ENCODE measurements at regions not wholly inside any gene's neighbourhood (a gene's known extent, or its start where the extent isn't known, plus 50 kb on each side); places are given as distances from the start of the nearest gene placed in this dataset.
A peak's percentile ranks its signal among the peaks of the same experiment; 100 is the strongest.

DNA sequence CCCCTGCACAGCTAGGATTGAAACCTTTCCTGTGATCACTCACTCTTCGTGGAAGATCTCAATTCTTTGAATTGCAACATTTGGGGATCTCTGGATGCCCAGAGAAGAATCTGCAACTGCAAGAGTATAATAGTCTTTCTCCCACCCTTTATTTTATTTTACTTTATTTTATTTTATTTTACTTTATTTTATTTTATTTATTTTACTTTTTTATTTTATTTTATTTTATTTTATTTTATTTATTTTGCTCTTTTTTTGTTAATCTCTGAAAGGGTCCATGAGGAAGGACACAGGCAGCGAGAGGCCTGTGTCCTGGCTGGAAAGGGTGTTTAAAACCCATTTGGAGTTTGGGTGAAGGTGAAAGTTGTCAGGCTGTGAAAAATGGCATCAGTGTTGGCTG, 181.4 kb downstream of the TMEM182 start:
- ChIA-PET POLR2A (no interaction called here), CTCF (no interaction called here)
- WGBS (ENCODE audit: insufficient coverage) = 100% methylated on average over 1 of the region's 2 CpGs
- no peak overlapping the region for H3K27ac ChIP-seq (ENCODE audit: insufficient read depth in 1 of 2, low read depth in 1 of 2, low read length in 2 of 2, poor library complexity in 1 of 2, severe bottlenecking in 2 of 2)
- no peak for DNase-seq
- H3K36me3 ChIP-seq (ENCODE audit: control insufficient read depth in 4 of 4, insufficient read depth in 4 of 4, low read length in 3 of 4) = no peaks in the 10 kb centered on the region
- H3K4me3 ChIP-seq (ENCODE audit: control insufficient read depth in 1 of 7, extremely low read depth in 1 of 7, insufficient read depth in 4 of 7, low read depth in 2 of 7, low read length in 6 of 7) = no peak overlapping the region
- H3K4me1 ChIP-seq (ENCODE audit: control extremely low read depth in 1 of 4, control insufficient read depth in 4 of 4, insufficient read depth in 4 of 4, low read length in 3 of 4) = no peaks in the 10 kb centered on the region
- H3K27me3 ChIP-seq (replicated peaks in 2 of 5; ENCODE audit: control insufficient read depth in 4 of 5, insufficient read depth in 5 of 5, low read length in 4 of 5) = no peaks in the 10 kb centered on the region
- peaks cover 0 to 3% (median 0%) of the 10 kb centered on the region in 5 experiments for H3K9me3 ChIP-seq (ENCODE audit: control extremely low read depth in 1 of 5, control insufficient read depth in 4 of 5, insufficient read depth in 2 of 5, low read depth in 1 of 5, low read length in 4 of 5)

DNA sequence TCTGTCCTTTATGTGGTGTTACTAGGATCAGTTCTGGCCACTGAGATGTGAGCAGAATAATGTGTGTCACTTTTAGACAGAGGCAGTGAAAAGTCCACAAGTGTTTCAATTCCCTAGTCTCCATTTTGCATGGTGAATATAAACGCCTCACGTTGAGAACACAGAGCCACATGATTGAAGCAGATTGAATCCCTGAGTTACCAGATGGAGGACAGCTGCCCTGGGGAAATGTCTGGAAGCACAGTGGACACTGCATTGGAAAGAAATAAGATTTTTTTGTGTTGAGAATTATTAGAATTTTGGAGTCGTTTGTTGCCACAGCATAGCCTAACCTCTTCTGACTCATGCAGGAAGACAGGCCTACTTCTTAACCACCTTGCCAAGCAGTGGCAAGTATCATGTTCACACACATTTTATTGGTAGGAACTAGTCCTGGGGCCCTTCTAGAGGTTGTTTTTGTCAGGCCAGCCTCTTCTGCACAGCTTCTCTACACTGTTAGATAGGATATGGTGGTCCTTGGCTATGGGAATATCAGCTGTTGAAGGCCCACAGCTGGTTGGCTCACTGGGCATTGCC, 188.6 kb downstream of the TMEM182 start:
- DNase-seq = peak in 2 of 3 donors; percentile 11 to 31
- no peak overlapping the region for H3K27ac ChIP-seq (ENCODE audit: insufficient read depth in 1 of 2, low read depth in 1 of 2, low read length in 2 of 2, poor library complexity in 1 of 2, severe bottlenecking in 2 of 2)

DNA sequence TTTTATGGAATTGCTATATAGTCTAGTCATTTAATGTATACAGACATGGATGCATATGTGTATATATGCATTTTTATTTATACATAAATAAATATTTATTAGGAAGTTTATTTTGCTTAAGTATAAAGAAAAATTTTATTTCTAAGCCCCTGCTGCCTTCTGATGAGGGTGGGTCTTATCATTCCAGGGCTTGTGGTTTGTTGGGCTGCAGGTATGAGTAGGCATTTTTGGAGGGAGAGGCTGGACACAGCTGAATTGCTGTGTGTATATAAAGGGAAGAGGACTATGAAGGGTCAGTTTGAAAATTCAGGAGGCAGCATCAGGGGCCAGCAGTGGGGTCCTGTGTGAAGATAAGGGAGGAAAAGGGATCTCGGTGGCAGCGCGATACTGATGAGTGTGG, 189.4 kb downstream of the TMEM182 start:
- no peaks in the 10 kb centered on the region for H3K9me3 ChIP-seq (ENCODE audit: control extremely low read depth in 1 of 5, control insufficient read depth in 4 of 5, insufficient read depth in 2 of 5, low read depth in 1 of 5, low read length in 4 of 5)
- H3K36me3 ChIP-seq (ENCODE audit: control insufficient read depth in 4 of 4, insufficient read depth in 4 of 4, low read length in 3 of 4) = no peaks in the 10 kb centered on the region
- peaks cover 0 to 3% (median under 1%) of the 10 kb centered on the region in 4 experiments for H3K4me1 ChIP-seq (ENCODE audit: control extremely low read depth in 1 of 4, control insufficient read depth in 4 of 4, insufficient read depth in 4 of 4, low read length in 3 of 4)
- no peak overlapping the region for H3K4me3 ChIP-seq (ENCODE audit: control insufficient read depth in 1 of 7, extremely low read depth in 1 of 7, insufficient read depth in 4 of 7, low read depth in 2 of 7, low read length in 6 of 7)
- no peak for DNase-seq
- no peaks in the 10 kb centered on the region for H3K27me3 ChIP-seq (replicated peaks in 2 of 5; ENCODE audit: control insufficient read depth in 4 of 5, insufficient read depth in 5 of 5, low read length in 4 of 5)
- no CpG with 5 or more reads among the region's 3 CpGs for WGBS (ENCODE audit: insufficient coverage)
- no peak overlapping the region for H3K27ac ChIP-seq (ENCODE audit: insufficient read depth in 1 of 2, low read depth in 1 of 2, low read length in 2 of 2, poor library complexity in 1 of 2, severe bottlenecking in 2 of 2)
- ChIA-PET POLR2A (no interaction called here), CTCF (no interaction called here)

More for the DNA sequence above, 188.6 kb downstream of the TMEM182 start:
- Histone ChIP-seq H3K4me3 (ENCODE audit: control insufficient read depth in 1 of 7, extremely low read depth in 1 of 7, insufficient read depth in 4 of 7, low read depth in 2 of 7, low read length in 6 of 7) (no peak overlapping the region), H3K36me3 (ENCODE audit: control insufficient read depth in 4 of 4, insufficient read depth in 4 of 4, low read length in 3 of 4) (no peaks in the 10 kb centered on the region), H3K9me3 (ENCODE audit: control extremely low read depth in 1 of 5, control insufficient read depth in 4 of 5, insufficient read depth in 2 of 5, low read depth in 1 of 5, low read length in 4 of 5) (no peaks in the 10 kb centered on the region), H3K4me1 (ENCODE audit: control extremely low read depth in 1 of 4, control insufficient read depth in 4 of 4, insufficient read depth in 4 of 4, low read length in 3 of 4) (peaks cover 0 to 3% (median under 1%) of the 10 kb centered on the region in 4 experiments), H3K27me3 (replicated peaks in 2 of 5; ENCODE audit: control insufficient read depth in 4 of 5, insufficient read depth in 5 of 5, low read length in 4 of 5) (no peaks in the 10 kb centered on the region)
- ChIA-PET CTCF (no interaction called here), POLR2A (no interaction called here)
- 100% methylated on average over 2 of the region's 3 CpGs for WGBS (ENCODE audit: insufficient coverage)

DNA sequence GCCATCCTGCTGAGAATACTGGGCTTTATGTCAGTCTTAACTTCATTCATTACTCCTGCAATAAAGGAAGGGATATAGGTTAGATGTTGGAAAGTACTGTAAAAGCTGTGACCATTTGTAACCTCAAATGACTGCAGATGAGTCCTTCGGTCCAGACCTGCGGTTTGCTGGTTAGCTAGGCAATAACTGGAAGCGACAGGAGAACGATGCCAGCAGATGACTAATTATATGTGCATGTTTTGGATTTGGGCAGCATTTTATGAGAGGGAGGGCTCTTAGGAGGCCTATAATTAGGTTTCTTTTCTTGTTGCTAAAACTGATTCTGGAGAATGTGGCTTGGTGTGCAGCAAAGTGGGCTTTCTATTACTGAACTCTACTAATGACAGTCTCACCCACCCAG, 205.6 kb downstream of the TMEM182 start:
- no peaks in the 10 kb centered on the region for H3K36me3 ChIP-seq (ENCODE audit: control insufficient read depth in 4 of 4, insufficient read depth in 4 of 4, low read length in 3 of 4)
- CTCF ChIA-PET = no interaction called here
- H3K4me1 ChIP-seq (ENCODE audit: control extremely low read depth in 1 of 4, control insufficient read depth in 4 of 4, insufficient read depth in 4 of 4, low read length in 3 of 4) = no peaks in the 10 kb centered on the region
- H3K27ac ChIP-seq (ENCODE audit: insufficient read depth in 1 of 2, low read depth in 1 of 2, low read length in 2 of 2, poor library complexity in 1 of 2, severe bottlenecking in 2 of 2) = no peak overlapping the region
- POLR2A ChIA-PET = no interaction called here
- DNase-seq = no peak
- WGBS (ENCODE audit: insufficient coverage) = 100% methylated on average over 4 of the region's 4 CpGs
- no peak overlapping the region for H3K4me3 ChIP-seq (ENCODE audit: control insufficient read depth in 1 of 7, extremely low read depth in 1 of 7, insufficient read depth in 4 of 7, low read depth in 2 of 7, low read length in 6 of 7)
- H3K9me3 ChIP-seq (ENCODE audit: control extremely low read depth in 1 of 5, control insufficient read depth in 4 of 5, insufficient read depth in 2 of 5, low read depth in 1 of 5, low read length in 4 of 5) = no peaks in the 10 kb centered on the region
- peaks cover 0 to 4% (median 0%) of the 10 kb centered on the region in 5 experiments for H3K27me3 ChIP-seq (replicated peaks in 2 of 5; ENCODE audit: control insufficient read depth in 4 of 5, insufficient read depth in 5 of 5, low read length in 4 of 5)

DNA sequence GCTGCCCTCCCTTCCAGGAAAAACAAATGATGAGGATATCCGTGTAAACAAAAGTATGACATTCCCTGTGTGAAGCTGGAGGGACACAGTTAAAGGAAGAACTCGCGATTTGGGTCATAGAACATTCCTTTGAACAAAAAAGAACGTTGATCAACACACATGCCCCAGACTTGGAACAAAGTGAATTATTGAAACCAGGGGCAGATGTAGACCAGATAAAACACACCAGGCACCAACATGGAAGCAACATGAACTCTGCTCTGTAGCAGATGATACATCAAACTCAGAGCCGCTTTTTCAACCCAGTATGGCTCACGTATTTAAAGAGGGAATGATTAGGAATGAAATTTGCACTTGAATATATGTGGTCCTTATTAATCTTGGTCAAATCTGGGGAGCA, 206.5 kb downstream of the TMEM182 start:
- no peaks in the 10 kb centered on the region for H3K36me3 ChIP-seq (ENCODE audit: control insufficient read depth in 4 of 4, insufficient read depth in 4 of 4, low read length in 3 of 4)
- no peak overlapping the region for H3K27ac ChIP-seq (ENCODE audit: insufficient read depth in 1 of 2, low read depth in 1 of 2, low read length in 2 of 2, poor library complexity in 1 of 2, severe bottlenecking in 2 of 2)
- H3K9me3 ChIP-seq (ENCODE audit: control extremely low read depth in 1 of 5, control insufficient read depth in 4 of 5, insufficient read depth in 2 of 5, low read depth in 1 of 5, low read length in 4 of 5) = no peaks in the 10 kb centered on the region
- DNase-seq = no peak
- H3K4me3 ChIP-seq (ENCODE audit: control insufficient read depth in 1 of 7, extremely low read depth in 1 of 7, insufficient read depth in 4 of 7, low read depth in 2 of 7, low read length in 6 of 7) = no peak overlapping the region
- WGBS (ENCODE audit: insufficient coverage) = 94% methylated on average over 4 of the region's 6 CpGs
- peaks cover 0 to 4% (median 0%) of the 10 kb centered on the region in 5 experiments for H3K27me3 ChIP-seq (replicated peaks in 2 of 5; ENCODE audit: control insufficient read depth in 4 of 5, insufficient read depth in 5 of 5, low read length in 4 of 5)
- no peaks in the 10 kb centered on the region for H3K4me1 ChIP-seq (ENCODE audit: control extremely low read depth in 1 of 4, control insufficient read depth in 4 of 4, insufficient read depth in 4 of 4, low read length in 3 of 4)
- ChIA-PET POLR2A (no interaction called here), CTCF (no interaction called here)

DNA sequence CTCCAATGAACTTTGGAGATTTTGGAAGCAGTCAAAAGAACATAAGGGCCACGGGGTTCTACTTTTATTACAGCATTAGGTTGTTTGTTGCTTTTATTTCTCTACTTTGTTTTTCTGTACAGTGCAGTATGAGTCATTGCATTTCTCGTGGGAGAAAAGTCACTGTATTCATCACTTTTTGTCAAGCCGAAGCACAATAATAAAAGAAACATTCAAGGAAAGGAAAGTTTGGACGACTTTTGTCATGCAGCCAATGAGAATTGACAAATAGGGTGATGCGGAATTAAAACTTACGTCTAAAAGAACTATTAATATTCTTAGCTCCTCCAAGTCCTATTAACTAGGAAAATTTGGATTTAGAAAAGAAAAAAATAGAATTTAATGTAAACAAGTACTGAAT, 209.9 kb downstream of the TMEM182 start:
- DNase-seq = no peak
- CTCF ChIA-PET = no interaction called here
- H3K27ac ChIP-seq (ENCODE audit: insufficient read depth in 1 of 2, low read depth in 1 of 2, low read length in 2 of 2, poor library complexity in 1 of 2, severe bottlenecking in 2 of 2) = no peak overlapping the region

DNA sequence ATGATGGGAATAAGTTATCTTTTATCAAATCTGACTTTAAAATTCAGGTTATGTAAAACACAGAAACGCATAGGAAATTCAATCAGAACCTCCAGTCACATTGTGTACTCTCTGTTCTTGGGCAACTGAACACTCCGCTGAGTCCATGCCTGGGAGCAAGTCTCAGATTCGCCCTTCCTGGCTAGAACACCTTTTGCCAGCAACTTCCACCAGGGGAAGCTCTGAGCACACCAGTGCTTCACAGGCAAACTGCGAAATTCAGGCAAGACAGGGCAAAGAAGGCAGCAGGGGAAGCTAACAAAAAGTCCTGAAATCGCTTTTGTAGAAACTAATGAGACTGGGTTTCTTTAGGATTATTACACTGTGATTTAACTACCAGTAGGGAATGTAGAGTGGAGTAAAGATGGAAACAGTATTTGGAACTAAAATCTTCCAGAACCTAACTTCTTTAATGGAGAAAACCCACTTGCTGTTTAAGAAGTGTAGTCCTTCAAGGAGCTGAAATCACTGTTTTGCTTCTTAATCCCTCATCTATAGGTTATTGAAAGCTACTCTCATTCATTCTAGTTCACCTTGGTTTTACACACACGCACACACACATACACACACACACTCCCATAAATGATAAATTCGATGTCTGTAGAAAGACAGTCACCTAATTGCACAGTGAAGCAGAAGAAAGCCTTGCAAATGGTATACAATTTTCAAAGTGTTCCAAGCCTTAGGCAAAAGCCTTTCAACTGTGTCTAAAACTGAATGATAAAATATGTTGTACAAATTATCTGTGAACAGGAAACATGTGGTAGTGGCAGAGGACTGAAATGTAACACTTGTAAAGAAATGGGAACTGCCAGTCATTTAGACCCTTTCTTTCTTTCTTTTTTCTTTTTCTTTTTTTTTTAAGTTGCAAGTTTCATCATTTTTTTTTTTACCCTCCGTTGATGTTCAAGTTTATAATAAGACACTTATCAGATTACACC, 214.5 kb downstream of the TMEM182 start:
- H3K4me1 ChIP-seq (ENCODE audit: control extremely low read depth in 1 of 4, control insufficient read depth in 4 of 4, insufficient read depth in 4 of 4, low read length in 3 of 4) = peaks cover 1 to 16% (median 10%) of the 10 kb centered on the region in 4 experiments
- DNase-seq = peak; percentile 27 to 66 (median 53)
- no peaks in the 10 kb centered on the region for H3K9me3 ChIP-seq (ENCODE audit: control extremely low read depth in 1 of 5, control insufficient read depth in 4 of 5, insufficient read depth in 2 of 5, low read depth in 1 of 5, low read length in 4 of 5)
- H3K36me3 ChIP-seq (ENCODE audit: control insufficient read depth in 4 of 4, insufficient read depth in 4 of 4, low read length in 3 of 4) = no peaks in the 10 kb centered on the region
- H3K27ac ChIP-seq (ENCODE audit: insufficient read depth in 1 of 2, low read depth in 1 of 2, low read length in 2 of 2, poor library complexity in 1 of 2, severe bottlenecking in 2 of 2) = no peak overlapping the region
- no peaks in the 10 kb centered on the region for H3K27me3 ChIP-seq (replicated peaks in 2 of 5; ENCODE audit: control insufficient read depth in 4 of 5, insufficient read depth in 5 of 5, low read length in 4 of 5)
- POLR2A ChIA-PET = no interaction called here
- H3K4me3 ChIP-seq (ENCODE audit: control insufficient read depth in 1 of 7, extremely low read depth in 1 of 7, insufficient read depth in 4 of 7, low read depth in 2 of 7, low read length in 6 of 7) = no peak overlapping the region
- CTCF ChIA-PET = interaction anchor here (0.9 to 1.4 kb wide), 3 partner anchors 167 to 1873 kb away, joined by 3 to 5 read pairs (median 3); no protein-coding TSS in a partner anchor
- 31% methylated on average over 5 of the region's 8 CpGs for WGBS (ENCODE audit: insufficient coverage)

More for the DNA sequence above, 209.9 kb downstream of the TMEM182 start:
- POLR2A ChIA-PET = no interaction called here
- 100% methylated on average over 2 of the region's 6 CpGs for WGBS (ENCODE audit: insufficient coverage)
- H3K4me1 ChIP-seq (ENCODE audit: control extremely low read depth in 1 of 4, control insufficient read depth in 4 of 4, insufficient read depth in 4 of 4, low read length in 3 of 4) = peaks cover 1 to 11% (median 7%) of the 10 kb centered on the region in 4 experiments
- no peaks in the 10 kb centered on the region for H3K9me3 ChIP-seq (ENCODE audit: control extremely low read depth in 1 of 5, control insufficient read depth in 4 of 5, insufficient read depth in 2 of 5, low read depth in 1 of 5, low read length in 4 of 5)
- peaks cover 0 to 4% (median 0%) of the 10 kb centered on the region in 5 experiments for H3K27me3 ChIP-seq (replicated peaks in 2 of 5; ENCODE audit: control insufficient read depth in 4 of 5, insufficient read depth in 5 of 5, low read length in 4 of 5)
- H3K36me3 ChIP-seq (ENCODE audit: control insufficient read depth in 4 of 4, insufficient read depth in 4 of 4, low read length in 3 of 4) = no peaks in the 10 kb centered on the region
- no peak overlapping the region for H3K4me3 ChIP-seq (ENCODE audit: control insufficient read depth in 1 of 7, extremely low read depth in 1 of 7, insufficient read depth in 4 of 7, low read depth in 2 of 7, low read length in 6 of 7)

All from common myeloid progenitor, CD34-positive (primary cell).